ENCODE measurements at regions not wholly inside any gene's neighbourhood (a gene's known extent, or its start where the extent isn't known, plus 50 kb on each side); places are given as distances from the start of the nearest gene placed in this dataset.
A peak's percentile ranks its signal among the peaks of the same experiment; 100 is the strongest.

- DNase-seq (ENCODE audit: low spot score): peak; percentile 59
These were observed 94.7 kb upstream of the RBMS3 start for GRCh38 chr3:29186131-29186599.

GRCh38 chr3:29186982-29187725 lies 93.7 kb upstream of the RBMS3 start:
- DNase-seq (ENCODE audit: low spot score): no peak

DNA sequence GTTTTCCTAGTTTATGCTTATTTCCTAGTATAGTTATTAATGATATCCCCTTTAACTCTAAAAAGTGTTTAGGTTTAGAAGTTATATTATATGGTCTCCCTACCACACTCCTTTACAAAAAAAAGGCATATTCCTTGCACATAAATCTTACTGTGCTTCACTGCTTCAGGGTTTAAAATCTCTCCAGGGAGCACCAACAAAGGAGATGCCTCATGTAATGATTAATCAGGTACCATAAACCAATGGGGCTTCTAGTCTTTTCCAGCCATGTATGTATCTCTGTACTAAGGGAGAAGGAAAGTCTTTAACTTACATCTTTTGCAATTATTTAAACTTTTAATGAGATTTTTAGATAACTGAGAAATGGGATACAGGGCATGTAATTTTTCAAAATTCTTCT lies 91.5 kb upstream of the RBMS3 start:
- DNase-seq (ENCODE audit: low spot score): no peak

GRCh38 chr3:29194139-29194538 lies 86.7 kb upstream of the RBMS3 start:
- no peak for DNase-seq (ENCODE audit: low spot score)

- DNase-seq (ENCODE audit: low spot score): no peak
These were observed 85.8 kb upstream of the RBMS3 start for GRCh38 chr3:29195056-29195455.

DNA sequence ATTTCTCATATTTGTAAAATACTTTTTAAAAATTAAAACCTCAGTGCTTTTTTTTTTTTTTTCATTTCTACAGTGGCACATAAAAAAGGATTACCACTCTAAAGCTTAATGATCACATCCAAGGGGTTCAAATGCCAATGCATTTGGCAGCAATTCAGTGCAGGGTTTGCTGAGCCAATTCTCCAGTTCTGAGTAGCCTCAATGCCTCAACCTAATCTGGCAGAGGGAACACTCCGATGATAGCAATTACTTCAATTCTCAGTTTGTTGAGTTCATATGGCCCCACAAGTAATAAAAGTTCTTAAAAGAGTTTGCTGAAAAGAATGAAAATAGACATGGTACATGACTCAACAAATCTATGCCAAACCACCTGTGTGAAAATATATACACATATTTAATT lies 79.3 kb upstream of the RBMS3 start:
- no peak for DNase-seq (ENCODE audit: low spot score)

DNA sequence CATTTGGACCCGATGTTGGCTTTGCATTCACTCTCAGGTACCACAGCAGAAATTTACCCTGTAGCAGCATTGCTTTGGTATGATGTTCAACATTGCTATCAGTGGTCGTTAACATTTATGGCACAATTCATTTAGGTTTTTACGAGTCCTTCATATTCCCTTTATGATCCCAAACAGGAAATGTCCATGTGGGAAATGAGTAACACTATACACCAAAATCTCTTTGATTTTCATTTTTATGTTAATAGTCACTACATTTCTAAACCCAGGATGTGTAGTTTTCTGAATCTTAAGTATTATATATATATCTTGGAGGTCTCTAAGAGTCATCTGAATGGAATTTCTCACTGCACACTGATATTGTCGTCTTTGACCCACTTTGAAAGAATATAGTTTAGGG lies 78.5 kb upstream of the RBMS3 start:
- DNase-seq (ENCODE audit: low spot score): no peak

GRCh38 chr3:29203851-29204250 lies 77.0 kb upstream of the RBMS3 start:
- no peak for DNase-seq (ENCODE audit: low spot score)

GRCh38 chr3:29207427-29207826 lies 73.4 kb upstream of the RBMS3 start:
- DNase-seq (ENCODE audit: low spot score): no peak

DNA sequence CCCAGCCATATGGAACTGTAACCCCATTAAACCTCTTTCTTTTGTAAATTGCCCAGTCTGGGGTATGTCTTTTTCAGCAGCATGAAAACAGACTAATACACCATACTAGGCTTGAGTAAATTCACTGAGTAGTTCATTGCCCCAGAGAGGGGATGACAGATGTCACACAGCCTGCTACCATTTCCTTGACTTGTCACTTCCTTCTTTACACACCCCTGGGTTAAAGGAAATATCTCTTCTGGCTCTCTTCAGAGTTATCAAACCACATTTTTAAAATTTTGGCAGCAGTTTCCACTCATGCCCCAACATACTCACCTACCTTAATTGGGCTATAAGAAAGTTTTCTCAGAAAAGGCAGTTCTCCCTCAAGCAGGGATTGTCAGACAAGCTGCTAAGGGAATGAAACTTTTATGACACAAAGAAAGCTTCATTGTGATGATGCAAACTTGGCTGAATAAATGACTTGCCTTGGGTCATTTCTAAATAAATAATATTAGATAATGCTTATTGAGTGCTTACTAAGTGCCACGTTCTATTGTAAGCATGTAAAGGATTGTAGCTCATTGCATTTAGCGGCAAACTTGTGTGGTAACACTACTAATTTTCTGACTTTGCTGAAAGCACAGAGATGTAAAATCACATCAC lies 68.0 kb upstream of the RBMS3 start:
- DNase-seq (ENCODE audit: low spot score): no peak

DNA sequence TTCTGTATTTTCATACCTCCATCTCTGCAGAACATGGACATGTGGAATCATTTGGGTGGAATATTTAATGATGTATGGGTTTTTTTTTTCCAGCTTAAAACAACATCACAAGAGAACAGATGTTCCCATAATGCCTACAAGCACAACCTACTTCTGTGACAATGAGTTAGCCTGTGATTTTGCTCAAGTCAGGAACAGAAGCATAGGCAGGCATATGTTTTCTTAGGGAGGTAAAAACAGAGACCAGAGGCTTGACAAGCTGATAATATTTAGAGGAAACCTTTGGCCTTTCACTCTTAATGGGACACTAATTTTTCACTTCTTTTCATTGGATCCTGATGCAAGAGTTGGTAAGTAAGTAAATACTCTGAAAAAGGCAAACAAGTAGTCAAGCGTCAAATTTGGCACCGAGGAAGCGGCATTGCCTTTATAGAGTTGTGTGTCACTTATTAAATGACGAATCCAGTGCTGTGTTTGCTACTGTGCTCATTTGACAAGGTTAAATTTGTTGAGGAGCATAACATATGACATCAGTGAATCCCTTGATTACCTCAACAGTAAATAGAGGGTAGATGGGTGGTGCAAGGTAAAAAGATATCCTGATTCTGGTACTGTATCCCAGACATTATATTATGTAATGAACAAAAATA lies 66.7 kb upstream of the RBMS3 start:
- no peak for DNase-seq (ENCODE audit: low spot score)

- peak; percentile 8 for DNase-seq (ENCODE audit: low spot score)
These were observed 64.9 kb upstream of the RBMS3 start for GRCh38 chr3:29215948-29216347.

DNA sequence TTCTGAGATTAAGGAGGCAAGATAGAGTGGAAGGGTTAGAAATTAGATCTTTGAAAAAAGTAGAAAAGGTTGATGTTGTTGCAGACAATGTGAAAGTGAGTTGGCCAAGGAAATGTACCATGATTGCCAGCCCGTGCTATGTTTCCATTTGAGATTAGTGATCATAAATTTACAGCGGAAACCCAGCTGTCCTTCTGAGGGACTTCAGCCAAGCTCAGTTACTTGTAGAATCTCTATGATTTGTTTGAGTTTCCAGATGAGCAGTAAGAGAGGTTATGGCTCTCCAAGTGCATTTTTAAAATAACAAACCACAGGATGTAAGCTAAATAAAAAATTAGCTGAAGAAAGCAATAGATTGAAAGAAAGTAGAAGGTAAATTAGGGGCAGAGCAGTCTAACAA lies 54.2 kb upstream of the RBMS3 start:
- DNase-seq (ENCODE audit: low spot score): peak; percentile 15

DNA sequence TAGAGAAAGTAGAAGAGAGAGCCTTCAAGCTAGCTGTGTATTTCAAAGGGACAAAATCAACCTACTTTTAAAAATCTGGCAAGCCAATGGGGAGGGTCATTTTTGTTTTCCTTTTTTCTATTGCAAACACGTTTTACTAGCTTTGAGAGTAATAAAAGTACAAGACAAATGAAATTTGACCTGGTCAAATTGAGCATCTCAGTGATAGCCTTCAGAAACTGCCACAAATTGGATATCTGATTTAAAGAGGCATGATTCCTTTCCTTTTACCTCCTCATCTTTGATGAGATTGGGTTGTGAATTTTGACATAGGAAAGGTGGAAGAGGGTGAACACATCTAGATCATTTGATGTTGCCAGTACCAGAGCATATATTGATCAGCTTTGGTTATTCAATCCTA lies 53.6 kb upstream of the RBMS3 start:
- no peak for DNase-seq (ENCODE audit: low spot score)
